Esophagus muscularis mucosa (tissue), 4 donors: ENCODE measurements at regions not wholly inside any gene's neighbourhood (a gene's known extent, or its start where the extent isn't known, plus 50 kb on each side); places are given as distances from the start of the nearest gene placed in this dataset.
A peak's percentile ranks its signal among the peaks of the same experiment; 100 is the strongest.

Experiments used
- DNase-seq: peaks from one replicate; pipeline ENCODE4 v3.0.0-alpha.2; 2017; ENCODE audit errors: extremely low spot score
- H3K27ac ChIP-seq, 4 donors: fragments of 200-600 bp; sonication (generic); replicated peaks in 1 of 4; 1 replicate in 3 of 4; 2 replicates in 1 of 4; pipeline ENCODE4 v1.5.1; 2016 to 2019; ENCODE audit warnings: mild to moderate bottlenecking in 1 of 4
- H3K27me3 ChIP-seq, 4 donors: fragments of 200-600 bp; sonication (generic); one replicate each; pipeline versions ENCODE4 v1.5.1 to v1.6.0; 2016 to 2019
- H3K36me3 ChIP-seq, 4 donors: fragments of 200-600 bp; sonication (generic); one replicate each; pipeline ENCODE4 v1.5.1; 2016 to 2019
- H3K4me1 ChIP-seq, 4 donors: fragments of 200-600 bp; sonication (generic); one replicate each; pipeline ENCODE4 v1.5.1; 2016 to 2019
- H3K4me3 ChIP-seq, 4 donors: fragments of 200-600 bp; sonication (generic); 1 replicate in 2 of 4; 2 replicates in 2 of 4; pipeline ENCODE4 v1.5.1; 2016 to 2019; ENCODE audit warnings: mild to moderate bottlenecking in 4 of 4, moderate library complexity in 1 of 4
- H3K9me3 ChIP-seq, 4 donors: fragments of 200-600 bp; sonication (generic); 1 replicate in 3 of 4; 2 replicates in 1 of 4; pipeline ENCODE4 v1.5.1; 2016 to 2019
- CTCF ChIP-seq, 3 experiments: fragments of 200-600 bp in 2 of 3; fragments of 450-650 bp in 1 of 3; sonication (generic) in 2 of 3; IDR thresholded peaks; one replicate each; pipeline ENCODE4 v1.5.1; 2017 to 2019; ENCODE audit warnings: antibody characterized with exemption in 3 of 3, mild to moderate bottlenecking in 2 of 3, moderate library complexity in 1 of 3
- EP300 ChIP-seq: sonication (generic); formaldehyde crosslinking; IDR thresholded peaks from one replicate; pipeline ENCODE4 v1.6.1; 2017; ENCODE audit warnings: antibody characterized with exemption
- POLR2A ChIP-seq: fragments of 450-650 bp; IDR thresholded peaks from one replicate; pipeline ENCODE4 v1.6.1; 2017; ENCODE audit warnings: antibody characterized with exemption, moderate library complexity, mild to moderate bottlenecking, low read depth
- POLR2AphosphoS5 ChIP-seq, 2 donors: sonication (generic); formaldehyde crosslinking; IDR thresholded peaks; one replicate each; pipeline ENCODE4 v1.6.1; 2017; ENCODE audit warnings: antibody characterized with exemption in 2 of 2
- WGBS: methylation state at CpG from one replicate; pipeline ENCODE4 v1.1.5; 2018; 5-methylcytosine and 5-hydroxymethylcytosine counted together
- intact Hi-C: fragments of 100-400 bp; cut with DNase I; formaldehyde crosslinking; loops from one replicate; pipeline ENCODE4 v1.15.1; 2023

GRCh38 chr10:29736366-29737073 lies 101.7 kb upstream of the SVIL start:
- TF ChIP-seq POLR2A (peak; percentile 76), CTCF (IDR thresholded peaks at IDR 0.05) (peak in 1 of 3 experiments; percentile 29), POLR2AphosphoS5 (IDR thresholded peaks at IDR 0.05) (peak; percentile 63 to 93), EP300 (no peak)
- Histone ChIP-seq H3K4me1 (peaks cover 0 to 49% (median 34%) of the 10 kb centered on the region in 4 donors), H3K9me3 (no peaks in the 10 kb centered on the region), H3K36me3 (peaks cover 0 to 5% (median 0%) of the 10 kb centered on the region in 4 donors), H3K27ac (peak overlapping the region; percentile 95 to 99 (median 98)), H3K27me3 (no peaks in the 10 kb centered on the region), H3K4me3 (peak overlapping the region; percentile 80 to 87 (median 84))
- no peak for DNase-seq
- 2% methylated on average over 11 of the region's 74 CpGs for WGBS
- intact Hi-C loops = loop anchor here (5.0 to 10.0 kb wide), 3 partner anchors 76 to 268 kb away; no protein-coding TSS in a partner anchor

- 1% methylated on average over 11 of the region's 81 CpGs for WGBS
- peaks cover 0 to 5% (median 0%) of the 10 kb centered on the region in 4 donors for H3K36me3 ChIP-seq
Measured at GRCh38 chr10:29735628-29736365, 101.0 kb upstream of the SVIL start.

GRCh38 chr10:29734962-29735627 lies 100.3 kb upstream of the SVIL start:
- TF ChIP-seq POLR2AphosphoS5 (IDR thresholded peaks at IDR 0.05) = peak in 1 of 2 donors; percentile 67
- no peak for TF ChIP-seq EP300
- no peak for TF ChIP-seq CTCF (IDR thresholded peaks at IDR 0.05)
- TF ChIP-seq POLR2A = peak; percentile 9
- Histone ChIP-seq H3K27me3 (no peaks in the 10 kb centered on the region), H3K4me1 (peaks cover 0 to 53% (median 36%) of the 10 kb centered on the region in 4 donors), H3K27ac (peak overlapping the region; percentile 95 to 99 (median 98)), H3K9me3 (no peaks in the 10 kb centered on the region), H3K4me3 (peak overlapping the region; percentile 80 to 87 (median 84)), H3K36me3 (peaks cover 0 to 8% (median under 1%) of the 10 kb centered on the region in 4 donors)
- 1% methylated on average over 33 of the region's 77 CpGs for WGBS
- DNase-seq = no peak
- intact Hi-C loops = loop anchor here (2.0 to 10.0 kb wide), 4 partner anchors 77 to 270 kb away; no protein-coding TSS in a partner anchor

More at GRCh38 chr10:29735628-29736365, 101.0 kb upstream of the SVIL start:
- TF ChIP-seq POLR2AphosphoS5 (IDR thresholded peaks at IDR 0.05) (peak; percentile 91 to 95), POLR2A (peak; percentile 62), CTCF (IDR thresholded peaks at IDR 0.05) (peak; percentile 88 to 97 (median 96)), EP300 (no peak)
- Histone ChIP-seq H3K4me3 (peak overlapping the region; percentile 80 to 87 (median 84)), H3K27ac (peak overlapping the region; percentile 95 to 99 (median 98)), H3K27me3 (no peaks in the 10 kb centered on the region), H3K9me3 (no peaks in the 10 kb centered on the region), H3K4me1 (peaks cover 0 to 49% (median 33%) of the 10 kb centered on the region in 4 donors)
- peak; percentile 97 for DNase-seq
- intact Hi-C loops = loop anchor here (2.0 to 10.0 kb wide), 4 partner anchors 77 to 269 kb away; no protein-coding TSS in a partner anchor

- Histone ChIP-seq H3K4me3 (peak overlapping the region; percentile 80 to 87 (median 84)), H3K27ac (peak overlapping the region; percentile 95 to 99 (median 98)), H3K4me1 (peaks cover 0 to 58% (median 41%) of the 10 kb centered on the region in 4 donors), H3K36me3 (peaks cover 0 to 8% (median 3%) of the 10 kb centered on the region in 4 donors), H3K27me3 (no peaks in the 10 kb centered on the region), H3K9me3 (no peaks in the 10 kb centered on the region)
- TF ChIP-seq CTCF (IDR thresholded peaks at IDR 0.05) (no peak), POLR2AphosphoS5 (IDR thresholded peaks at IDR 0.05) (peak in 1 of 2 donors; percentile 61)
- no peak for DNase-seq
- 17% methylated on average over 10 of the region's 10 CpGs for WGBS
- intact Hi-C loops = loop anchor here (2.0 to 10.0 kb wide), 3 partner anchors 124 to 270 kb away; no protein-coding TSS in a partner anchor
Measured at GRCh38 chr10:29734640-29734961, 99.8 kb upstream of the SVIL start.
